Stomach (tissue), 4 donors: ENCODE measurements at regions not wholly inside any gene's neighbourhood (a gene's known extent, or its start where the extent isn't known, plus 50 kb on each side); places are given as distances from the start of the nearest gene placed in this dataset.

Source experiments
- POLR2A ChIP-seq, 4 donors: fragments of 450-650 bp; IDR thresholded peaks; one replicate each; pipeline ENCODE4 v1.6.1; 2016; ENCODE audit warnings: antibody characterized with exemption in 4 of 4, control low read depth in 2 of 4, mild to moderate bottlenecking in 1 of 4, moderate library complexity in 1 of 4
- TF ChIP-seq, protein P1 (sequence below), 7 experiments: fragments of 450-650 bp in 4 of 7; fragments of 200-600 bp in 3 of 7; sonication (generic) in 3 of 7; IDR thresholded peaks; one replicate each; pipeline ENCODE4 v1.5.1; 2016 to 2019; ENCODE audit warnings: antibody characterized with exemption in 7 of 7, control low read depth in 2 of 7, mild to moderate bottlenecking in 1 of 7

DNA sequence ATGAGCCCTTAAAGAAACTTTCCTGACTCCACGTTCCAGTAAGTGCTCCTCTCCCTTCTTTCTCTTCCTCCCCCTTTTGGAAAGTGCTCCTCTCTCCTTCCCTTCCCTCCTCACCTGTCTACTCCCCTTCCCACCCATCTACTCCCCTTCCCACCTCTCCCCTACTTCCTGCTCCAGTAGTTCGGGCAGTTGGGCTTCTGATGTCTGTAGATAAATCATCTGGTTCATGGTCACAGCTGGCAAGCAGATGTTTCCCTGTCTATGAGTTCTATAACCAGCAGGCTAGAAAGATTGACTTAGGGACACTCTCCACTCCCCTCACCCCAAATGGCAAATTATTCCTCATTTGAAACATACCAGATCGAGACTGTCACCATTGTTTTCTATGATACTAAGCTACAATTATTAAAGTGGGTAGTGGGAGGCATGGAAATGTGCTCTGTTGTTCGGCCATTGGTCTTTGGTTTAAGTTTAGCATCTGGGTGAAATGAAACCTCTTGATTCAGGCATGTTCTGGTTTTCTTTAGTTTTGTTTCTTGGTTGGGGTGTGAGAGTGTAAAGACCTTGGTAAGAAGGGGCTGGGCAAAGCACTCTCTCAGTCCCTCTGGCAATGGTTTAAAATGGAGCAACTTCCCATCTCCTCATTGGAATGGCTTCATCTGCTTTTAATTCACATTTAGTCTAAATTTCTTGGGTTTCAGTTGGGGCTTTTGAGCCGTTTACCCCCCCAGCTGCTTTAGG lies 413.2 kb upstream of the SPRED2 start:
- TF ChIP-seq, protein P1, sequence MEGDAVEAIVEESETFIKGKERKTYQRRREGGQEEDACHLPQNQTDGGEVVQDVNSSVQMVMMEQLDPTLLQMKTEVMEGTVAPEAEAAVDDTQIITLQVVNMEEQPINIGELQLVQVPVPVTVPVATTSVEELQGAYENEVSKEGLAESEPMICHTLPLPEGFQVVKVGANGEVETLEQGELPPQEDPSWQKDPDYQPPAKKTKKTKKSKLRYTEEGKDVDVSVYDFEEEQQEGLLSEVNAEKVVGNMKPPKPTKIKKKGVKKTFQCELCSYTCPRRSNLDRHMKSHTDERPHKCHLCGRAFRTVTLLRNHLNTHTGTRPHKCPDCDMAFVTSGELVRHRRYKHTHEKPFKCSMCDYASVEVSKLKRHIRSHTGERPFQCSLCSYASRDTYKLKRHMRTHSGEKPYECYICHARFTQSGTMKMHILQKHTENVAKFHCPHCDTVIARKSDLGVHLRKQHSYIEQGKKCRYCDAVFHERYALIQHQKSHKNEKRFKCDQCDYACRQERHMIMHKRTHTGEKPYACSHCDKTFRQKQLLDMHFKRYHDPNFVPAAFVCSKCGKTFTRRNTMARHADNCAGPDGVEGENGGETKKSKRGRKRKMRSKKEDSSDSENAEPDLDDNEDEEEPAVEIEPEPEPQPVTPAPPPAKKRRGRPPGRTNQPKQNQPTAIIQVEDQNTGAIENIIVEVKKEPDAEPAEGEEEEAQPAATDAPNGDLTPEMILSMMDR (IDR thresholded peaks at IDR 0.05): no peak
- TF ChIP-seq POLR2A (IDR thresholded peaks at IDR 0.05): no peak
